ENCODE measurements at regions not wholly inside any gene's neighbourhood (a gene's known extent, or its start where the extent isn't known, plus 50 kb on each side); places are given as distances from the start of the nearest gene placed in this dataset.

DNA sequence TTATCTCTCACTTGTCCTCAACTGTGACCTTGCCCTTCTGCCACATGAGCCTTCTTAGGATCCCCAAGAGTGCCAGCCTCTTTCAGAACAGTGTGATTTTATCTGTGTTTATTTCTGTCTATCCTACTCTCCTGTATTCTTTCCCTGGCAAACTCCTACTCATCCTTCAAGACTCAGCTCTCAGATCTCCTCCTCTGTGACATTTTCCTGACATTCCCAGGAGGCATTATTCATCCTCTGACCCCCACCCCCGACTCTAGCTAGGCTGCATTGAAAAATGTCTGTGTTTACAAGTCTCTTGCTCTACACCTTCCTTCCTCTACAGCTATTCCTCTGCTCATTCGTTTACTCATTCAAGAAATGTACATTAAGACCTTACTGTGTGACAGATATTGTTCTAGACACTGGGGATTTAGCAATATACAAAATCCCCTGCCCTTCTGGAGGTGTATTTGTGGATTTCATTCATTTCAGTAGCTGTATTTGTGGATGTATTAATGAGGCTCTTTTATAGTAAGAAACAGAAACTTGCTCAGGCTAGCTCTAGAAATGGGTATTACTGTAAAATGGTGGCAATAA lies 61.4 kb upstream of the COMTD1 start:
- no peaks in the 10 kb centered on the region for H3K79me2 ChIP-seq
- H3K27me3 ChIP-seq (ENCODE audit: control insufficient read depth, insufficient read depth, low read length): no peaks in the 10 kb centered on the region
- TF ChIP-seq, protein P1, sequence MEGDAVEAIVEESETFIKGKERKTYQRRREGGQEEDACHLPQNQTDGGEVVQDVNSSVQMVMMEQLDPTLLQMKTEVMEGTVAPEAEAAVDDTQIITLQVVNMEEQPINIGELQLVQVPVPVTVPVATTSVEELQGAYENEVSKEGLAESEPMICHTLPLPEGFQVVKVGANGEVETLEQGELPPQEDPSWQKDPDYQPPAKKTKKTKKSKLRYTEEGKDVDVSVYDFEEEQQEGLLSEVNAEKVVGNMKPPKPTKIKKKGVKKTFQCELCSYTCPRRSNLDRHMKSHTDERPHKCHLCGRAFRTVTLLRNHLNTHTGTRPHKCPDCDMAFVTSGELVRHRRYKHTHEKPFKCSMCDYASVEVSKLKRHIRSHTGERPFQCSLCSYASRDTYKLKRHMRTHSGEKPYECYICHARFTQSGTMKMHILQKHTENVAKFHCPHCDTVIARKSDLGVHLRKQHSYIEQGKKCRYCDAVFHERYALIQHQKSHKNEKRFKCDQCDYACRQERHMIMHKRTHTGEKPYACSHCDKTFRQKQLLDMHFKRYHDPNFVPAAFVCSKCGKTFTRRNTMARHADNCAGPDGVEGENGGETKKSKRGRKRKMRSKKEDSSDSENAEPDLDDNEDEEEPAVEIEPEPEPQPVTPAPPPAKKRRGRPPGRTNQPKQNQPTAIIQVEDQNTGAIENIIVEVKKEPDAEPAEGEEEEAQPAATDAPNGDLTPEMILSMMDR (IDR thresholded peaks at IDR 0.05): no peak
- H3K4me1 ChIP-seq: peaks cover 29% of the 10 kb centered on the region
- no peaks in the 10 kb centered on the region for H3K9me3 ChIP-seq (ENCODE audit: control insufficient read depth, low read length)
- H3K27ac ChIP-seq: peak overlapping the region; percentile 77
- H2AFZ ChIP-seq: peak overlapping the region; percentile 63
- H3K4me3 ChIP-seq (ENCODE audit: low read depth, low read length): no peak overlapping the region
- H3K36me3 ChIP-seq (ENCODE audit: control insufficient read depth, insufficient read depth, low read length): no peaks in the 10 kb centered on the region
- H3K4me2 ChIP-seq (ENCODE audit: low read length): peak overlapping the region; percentile 84
- no peak overlapping the region for H3K9ac ChIP-seq

DNA sequence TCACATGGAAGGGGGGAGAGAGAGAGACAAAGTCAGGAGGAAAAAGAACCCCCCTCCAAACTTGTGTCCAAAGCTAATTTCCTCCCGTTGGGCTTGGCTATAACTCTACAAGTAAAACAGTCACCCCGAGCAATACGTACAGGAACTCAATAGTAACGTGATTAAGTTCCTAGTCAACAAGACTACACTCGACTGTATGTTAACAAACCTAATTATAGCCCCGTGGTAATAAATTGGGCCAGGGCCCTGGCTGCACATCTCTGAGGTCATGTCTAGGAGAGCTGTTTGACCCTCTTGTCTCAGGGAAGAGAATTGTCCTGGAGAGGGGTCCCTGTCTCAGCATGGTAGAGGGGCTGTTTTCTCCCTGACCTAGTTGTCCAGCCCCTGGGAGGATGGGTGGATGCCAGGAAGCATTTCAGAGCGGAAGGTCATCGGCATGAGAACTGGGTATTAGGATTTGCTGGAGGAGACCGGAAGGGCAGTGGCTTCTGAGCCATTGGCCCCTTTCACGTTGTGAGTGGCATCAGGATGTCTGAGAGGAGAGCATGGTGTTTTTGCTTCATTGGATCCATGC lies 60.2 kb upstream of the COMTD1 start:
- Histone ChIP-seq H3K9me3 (ENCODE audit: control insufficient read depth, low read length) (no peaks in the 10 kb centered on the region), H3K4me1 (peaks cover 29% of the 10 kb centered on the region), H2AFZ (peak overlapping the region; percentile 97), H3K79me2 (no peaks in the 10 kb centered on the region), H3K36me3 (ENCODE audit: control insufficient read depth, insufficient read depth, low read length) (no peaks in the 10 kb centered on the region), H3K9ac (no peak overlapping the region), H3K4me3 (ENCODE audit: low read depth, low read length) (peak overlapping the region; percentile 58), H3K27me3 (ENCODE audit: control insufficient read depth, insufficient read depth, low read length) (no peaks in the 10 kb centered on the region), H3K4me2 (ENCODE audit: low read length) (peak overlapping the region; percentile 84), H3K27ac (peak overlapping the region; percentile 77)
- TF ChIP-seq, protein P1 (IDR thresholded peaks at IDR 0.05): no peak

DNA sequence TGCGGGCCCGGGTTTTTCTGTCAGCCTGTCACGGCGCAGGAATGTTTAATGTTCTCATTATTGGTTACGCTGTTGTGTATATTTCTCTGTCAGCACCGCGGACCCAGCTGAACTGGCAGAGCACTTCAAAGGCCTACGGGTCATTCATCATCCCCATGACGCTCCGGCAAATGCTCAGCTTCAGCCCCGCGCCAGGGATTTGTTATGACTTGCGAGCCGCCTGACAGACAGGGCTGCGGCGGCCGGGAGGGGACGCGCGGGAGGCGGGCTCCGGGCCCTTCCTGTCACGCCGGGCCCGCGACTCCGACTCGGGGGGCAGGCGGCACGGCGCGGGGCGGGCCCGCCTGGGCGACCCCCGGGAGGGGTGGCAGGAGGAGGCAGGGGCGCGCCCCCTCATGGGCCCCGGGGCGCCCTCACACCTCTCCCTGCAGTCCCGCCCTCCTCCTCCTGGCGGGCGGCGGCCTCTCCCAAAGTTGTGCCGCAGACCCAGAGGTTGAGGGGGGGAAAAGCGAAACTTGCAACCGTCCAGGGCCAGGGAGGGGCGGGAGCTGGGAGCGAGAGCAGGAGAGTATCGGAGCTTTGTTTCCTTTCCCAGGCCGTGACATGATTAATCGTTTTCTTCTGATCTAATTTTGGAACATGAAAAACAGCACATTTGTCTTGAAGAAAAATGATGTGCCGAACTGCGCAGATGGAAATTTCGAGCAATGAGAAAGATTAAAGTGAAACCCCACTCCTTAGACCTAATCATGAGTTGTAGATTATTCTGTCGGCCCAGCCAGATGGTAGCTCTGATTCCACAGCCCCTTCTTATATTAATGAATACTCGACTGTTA lies 59.3 kb upstream of the COMTD1 start:
- peak overlapping the region; percentile 97 for H2AFZ ChIP-seq
- peak overlapping the region; percentile 77 for H3K27ac ChIP-seq
- no peaks in the 10 kb centered on the region for H3K36me3 ChIP-seq (ENCODE audit: control insufficient read depth, insufficient read depth, low read length)
- peak overlapping the region; percentile 5 for H3K9ac ChIP-seq
- peak overlapping the region; percentile 58 for H3K4me3 ChIP-seq (ENCODE audit: low read depth, low read length)
- no peaks in the 10 kb centered on the region for H3K9me3 ChIP-seq (ENCODE audit: control insufficient read depth, low read length)
- H3K4me1 ChIP-seq: peaks cover 29% of the 10 kb centered on the region
- H3K79me2 ChIP-seq: no peaks in the 10 kb centered on the region
- H3K4me2 ChIP-seq (ENCODE audit: low read length): peak overlapping the region; percentile 84
- TF ChIP-seq, protein P1 (IDR thresholded peaks at IDR 0.05): no peak
- no peaks in the 10 kb centered on the region for H3K27me3 ChIP-seq (ENCODE audit: control insufficient read depth, insufficient read depth, low read length)

DNA sequence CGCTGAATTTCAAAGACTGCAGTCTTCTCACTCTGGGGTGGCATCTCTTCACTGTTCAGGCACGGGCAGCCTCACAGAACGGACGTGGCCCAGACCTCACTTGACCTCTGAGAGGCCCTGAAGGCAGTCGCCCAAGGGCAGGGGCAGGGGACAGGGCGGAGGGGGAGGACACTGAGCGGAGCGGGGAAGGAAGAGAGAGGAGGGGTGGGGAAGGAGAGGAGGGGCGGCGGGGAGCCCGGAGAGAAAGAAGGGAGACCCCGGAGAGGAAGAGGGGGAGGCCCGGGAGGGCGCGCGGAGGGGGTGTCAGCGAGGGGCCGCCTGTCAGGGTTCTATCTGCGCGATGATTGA lies 58.7 kb upstream of the COMTD1 start:
- H3K27ac ChIP-seq: peak overlapping the region; percentile 77
- H3K4me2 ChIP-seq (ENCODE audit: low read length): peak overlapping the region; percentile 84
- H3K4me3 ChIP-seq (ENCODE audit: low read depth, low read length): peak overlapping the region; percentile 58
- peaks cover 29% of the 10 kb centered on the region for H3K4me1 ChIP-seq
- H3K36me3 ChIP-seq (ENCODE audit: control insufficient read depth, insufficient read depth, low read length): no peaks in the 10 kb centered on the region
- peak overlapping the region; percentile 97 for H2AFZ ChIP-seq
- no peaks in the 10 kb centered on the region for H3K27me3 ChIP-seq (ENCODE audit: control insufficient read depth, insufficient read depth, low read length)
- TF ChIP-seq, protein P1 (IDR thresholded peaks at IDR 0.05): no peak
- H3K79me2 ChIP-seq: no peaks in the 10 kb centered on the region
- H3K9ac ChIP-seq: peak overlapping the region; percentile 13
- no peaks in the 10 kb centered on the region for H3K9me3 ChIP-seq (ENCODE audit: control insufficient read depth, low read length)

Data from parathyroid adenoma (tissue), 2 donors.